Transverse colon (tissue), 4 donors: ENCODE measurements at regions not wholly inside any gene's neighbourhood (a gene's known extent, or its start where the extent isn't known, plus 50 kb on each side); places are given as distances from the start of the nearest gene placed in this dataset.

Source experiments
- DNase-seq: peaks from one replicate; pipeline ENCODE4 v3.0.0-alpha.2; 2019
- H3K27ac ChIP-seq, 4 donors: fragments of 200-600 bp; sonication (generic); 2 replicates each; pipeline ENCODE4 v1.5.1; 2016 to 2018; ENCODE audit warnings: inconsistent platforms in 4 of 4
- H3K27me3 ChIP-seq: fragments of 200-600 bp; sonication (generic); 2 replicates; pipeline ENCODE4 v1.5.1; 2017; ENCODE audit warnings: inconsistent platforms
- H3K36me3 ChIP-seq, 4 donors: fragments of 200-600 bp; sonication (generic); 2 replicates each; pipeline ENCODE4 v1.5.1; 2017 to 2019; ENCODE audit warnings: inconsistent platforms in 4 of 4
- H3K4me1 ChIP-seq, 4 donors: fragments of 200-600 bp; sonication (generic); 2 replicates each; pipeline ENCODE4 v1.5.1; 2017 to 2020; ENCODE audit warnings: inconsistent platforms in 4 of 4
- H3K4me3 ChIP-seq, 4 donors: fragments of 200-600 bp; sonication (generic); 1 replicate in 1 of 4; 2 replicates in 3 of 4; pipeline versions ENCODE4 v1.5.1 to v1.6.1; 2017 to 2019; ENCODE audit warnings: inconsistent platforms in 4 of 4
- H3K9me3 ChIP-seq, 2 donors: fragments of 200-600 bp; sonication (generic); 2 replicates each; pipeline ENCODE4 v1.5.1; 2017 to 2019; ENCODE audit warnings: inconsistent platforms in 2 of 2
- EP300 ChIP-seq: sonication (generic); formaldehyde crosslinking; IDR thresholded peaks from one replicate; pipeline ENCODE4 v1.6.1; 2017; ENCODE audit warnings: antibody characterized with exemption, low read depth
- POLR2A ChIP-seq: fragments of 450-650 bp; IDR thresholded peaks from one replicate; pipeline ENCODE4 v1.6.1; 2016; ENCODE audit warnings: antibody characterized with exemption, mild to moderate bottlenecking, moderate library complexity
- POLR2AphosphoS5 ChIP-seq, 3 donors: sonication (generic); formaldehyde crosslinking; IDR thresholded peaks; one replicate each; pipeline ENCODE4 v1.6.1; 2016; ENCODE audit warnings: antibody characterized with exemption in 3 of 3
- WGBS, 2 donors: methylation state at CpG; one replicate each; pipeline ENCODE4 v1.1.5; 2018; ENCODE audit warnings: low coverage in 1 of 2; 5-methylcytosine and 5-hydroxymethylcytosine counted together
- in situ Hi-C, 4 donors: fragments of 200-750 bp; cut with MboI; loops; one replicate each; pipeline versions ENCODE4 v1.15.0 to v1.15.1; 2017; ENCODE audit warnings: low sequenced_read_pairs in 3 of 4, low pct_ligation_motif_present in 1 of 4, low pct_unique_long_range_greater_than_20kb in 1 of 4
- intact Hi-C: fragments of 100-400 bp; cut with DNase I; formaldehyde crosslinking; loops from one replicate; pipeline ENCODE4 v1.15.1; 2023; ENCODE audit warnings: low total_unique reads
- TF ChIP-seq, protein P1 (sequence below), 5 experiments: fragments of 200-600 bp in 3 of 5; fragments of 450-650 bp in 2 of 5; sonication (generic) in 3 of 5; IDR thresholded peaks; 1 replicate in 2 of 5; 2 replicates in 3 of 5; pipeline ENCODE4 v1.5.1; 2016 to 2017; ENCODE audit warnings: antibody characterized with exemption in 5 of 5, inconsistent platforms in 3 of 5, mild to moderate bottlenecking in 2 of 5, moderate library complexity in 1 of 5

- no peak for TF ChIP-seq POLR2A
- peaks cover 0 to 6% (median 0%) of the 10 kb centered on the region in 4 donors for H3K4me1 ChIP-seq
- no peaks in the 10 kb centered on the region for H3K27me3 ChIP-seq
- DNase-seq, result no peak
- no peaks in the 10 kb centered on the region for H3K36me3 ChIP-seq
- intact Hi-C loops (no loop called here), in situ Hi-C loops (no loop called here)
- 88 to 93% methylated on average over 5 to 7 of the region's 7 CpGs for whole genome bisulfite sequencing, 2 donors
- H3K27ac ChIP-seq, result no peak overlapping the region
- no peak overlapping the region for H3K4me3 ChIP-seq
- H3K9me3 ChIP-seq, result no peaks in the 10 kb centered on the region
Measured at GRCh38 chr11:128226106-128226716, 361.1 kb downstream of the ETS1 start.

- TF ChIP-seq POLR2AphosphoS5 (IDR thresholded peaks at IDR 0.05), result no peak
- no peak for TF ChIP-seq POLR2A
- no peak for TF ChIP-seq EP300
- TF ChIP-seq, protein P1, sequence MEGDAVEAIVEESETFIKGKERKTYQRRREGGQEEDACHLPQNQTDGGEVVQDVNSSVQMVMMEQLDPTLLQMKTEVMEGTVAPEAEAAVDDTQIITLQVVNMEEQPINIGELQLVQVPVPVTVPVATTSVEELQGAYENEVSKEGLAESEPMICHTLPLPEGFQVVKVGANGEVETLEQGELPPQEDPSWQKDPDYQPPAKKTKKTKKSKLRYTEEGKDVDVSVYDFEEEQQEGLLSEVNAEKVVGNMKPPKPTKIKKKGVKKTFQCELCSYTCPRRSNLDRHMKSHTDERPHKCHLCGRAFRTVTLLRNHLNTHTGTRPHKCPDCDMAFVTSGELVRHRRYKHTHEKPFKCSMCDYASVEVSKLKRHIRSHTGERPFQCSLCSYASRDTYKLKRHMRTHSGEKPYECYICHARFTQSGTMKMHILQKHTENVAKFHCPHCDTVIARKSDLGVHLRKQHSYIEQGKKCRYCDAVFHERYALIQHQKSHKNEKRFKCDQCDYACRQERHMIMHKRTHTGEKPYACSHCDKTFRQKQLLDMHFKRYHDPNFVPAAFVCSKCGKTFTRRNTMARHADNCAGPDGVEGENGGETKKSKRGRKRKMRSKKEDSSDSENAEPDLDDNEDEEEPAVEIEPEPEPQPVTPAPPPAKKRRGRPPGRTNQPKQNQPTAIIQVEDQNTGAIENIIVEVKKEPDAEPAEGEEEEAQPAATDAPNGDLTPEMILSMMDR (IDR thresholded peaks at IDR 0.05), result no peak
- no peaks in the 10 kb centered on the region for H3K9me3 ChIP-seq
- intact Hi-C loops, result no loop called here
- 70 to 80% methylated on average over 5 of the region's 5 CpGs for WGBS, 2 donors
- DNase-seq, result no peak
- H3K27ac ChIP-seq, result no peak overlapping the region
- no peak overlapping the region for H3K4me3 ChIP-seq
- no peaks in the 10 kb centered on the region for H3K4me1 ChIP-seq
- in situ Hi-C loops, result no loop called here
- H3K36me3 ChIP-seq, result no peaks in the 10 kb centered on the region
- no peaks in the 10 kb centered on the region for H3K27me3 ChIP-seq
Measured at GRCh38 chr11:128222245-128222884, 365.0 kb downstream of the ETS1 start.

DNA sequence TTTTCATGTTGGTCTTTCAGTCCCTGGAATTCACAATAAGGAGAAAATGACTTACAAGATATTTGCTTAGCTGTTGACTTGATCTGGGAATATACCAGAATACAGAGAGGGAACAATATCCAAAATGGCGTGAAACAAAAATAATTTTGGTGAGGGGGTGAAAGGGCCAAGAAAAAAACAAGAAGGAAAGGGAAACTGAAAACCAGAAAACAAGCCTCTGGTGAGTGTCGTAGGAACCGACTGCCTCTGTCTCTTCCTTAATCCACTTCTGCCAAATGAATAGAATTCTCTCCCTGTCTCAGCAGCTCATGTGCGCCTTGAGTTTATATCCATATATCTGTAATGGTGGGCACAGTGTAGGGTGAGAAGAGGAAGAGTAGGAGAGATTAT lies 367.6 kb downstream of the ETS1 start:
- no peak overlapping the region for H3K27ac ChIP-seq
- no peak overlapping the region for H3K4me3 ChIP-seq
- TF ChIP-seq, protein P1 (IDR thresholded peaks at IDR 0.05), result no peak
- TF ChIP-seq POLR2AphosphoS5 (IDR thresholded peaks at IDR 0.05) (no peak), EP300 (no peak), POLR2A (no peak)
- 83 to 94% methylated on average over 4 of the region's 4 CpGs for WGBS, 2 donors
- H3K36me3 ChIP-seq, result no peaks in the 10 kb centered on the region
- no peak for DNase-seq
- in situ Hi-C loops, result no loop called here
- no peaks in the 10 kb centered on the region for H3K27me3 ChIP-seq
- intact Hi-C loops, result no loop called here
- H3K9me3 ChIP-seq, result no peaks in the 10 kb centered on the region
- no peaks in the 10 kb centered on the region for H3K4me1 ChIP-seq

DNA sequence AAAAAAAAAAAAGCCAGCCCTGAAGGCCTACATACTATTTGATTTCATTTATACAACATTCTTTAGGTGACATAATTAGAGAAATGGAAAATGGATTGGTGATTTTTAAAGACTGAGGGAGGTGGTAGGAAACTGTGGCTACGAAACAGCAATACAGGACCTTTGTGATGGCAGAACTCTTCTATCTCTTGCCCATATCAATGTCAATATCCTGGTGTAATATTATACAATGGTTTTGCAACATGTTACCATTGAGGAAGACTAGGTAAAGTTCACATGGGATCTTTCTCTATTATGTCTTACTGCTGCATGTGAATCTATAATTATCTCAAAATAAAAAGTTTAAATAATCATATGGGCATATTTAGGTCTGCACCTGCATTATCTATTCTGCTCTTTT lies 371.2 kb downstream of the ETS1 start:
- no peaks in the 10 kb centered on the region for H3K27me3 ChIP-seq
- H3K4me1 ChIP-seq, result peaks cover 0 to 1% (median 0%) of the 10 kb centered on the region in 4 donors
- in situ Hi-C loops (no loop called here), intact Hi-C loops (no loop called here)
- H3K4me3 ChIP-seq, result no peak overlapping the region
- TF ChIP-seq EP300 (no peak), POLR2AphosphoS5 (IDR thresholded peaks at IDR 0.05) (no peak), POLR2A (no peak)
- TF ChIP-seq, protein P1 (IDR thresholded peaks at IDR 0.05), result no peak
- 89 to 98% methylated on average over 1 of the region's 1 CpG for WGBS, 2 donors
- no peak overlapping the region for H3K27ac ChIP-seq
- no peaks in the 10 kb centered on the region for H3K36me3 ChIP-seq
- H3K9me3 ChIP-seq, result no peaks in the 10 kb centered on the region
- no peak for DNase-seq
